K562 (cell line): ENCODE measurements at regions not wholly inside any gene's neighbourhood (a gene's known extent, or its start where the extent isn't known, plus 50 kb on each side); places are given as distances from the start of the nearest gene placed in this dataset.

Source experiments
- ATAC-seq: fragments of 200-7000 bp; cut with Tn5 transposase; 3 replicates; pipeline ENCODE4 v1.9.1; 2020; ENCODE audit warnings: moderate library complexity
- BruUV-seq: library from RNA; stranded (reverse); fragments of 400-500 nt; replicated peaks from 2 replicates; lab custom pipeline; 2021; lab: Mats Ljungman, UMichigan
- CTCF ChIA-PET: fragments of 300-600 bp; formaldehyde crosslinking; extraction: SDS; loops from one replicate; lab custom pipeline; 2021; ENCODE audit warnings: low intra/inter-chr PET ratio; lab: Yijun Ruan, JAX
- POLR2A ChIA-PET: fragments of 300-600, 350-650 bp; sonication (Branson Sonifier 250); formaldehyde crosslinking; extraction: SDS; loops from one replicate; lab custom pipeline; 2021; ENCODE audit warnings: antibody characterized with exemption, inconsistent platforms; lab: Yijun Ruan, JAX
- DNase-seq, 4 experiments: peaks; one replicate each; pipeline versions ENCODE4 v3.0.0 to v3.0.0-alpha.2; 2011 to 2018; ENCODE audit warnings: low spot score in 3 of 4, mixed read lengths in 3 of 4; ENCODE audit errors: extremely low read depth in 1 of 4
- FAIRE-seq: peaks from 2 replicates; lab custom pipeline; 2011; peaks lifted over from hg19 to GRCh38; lab: Jason Lieb, UNC
- H2AFZ ChIP-seq: 2 replicates; pipeline ENCODE4 v1.6.0; 2011; ENCODE audit warnings: low read depth, low read length, control low read depth, inconsistent platforms
- H3K27ac ChIP-seq: fragments of 200-600 bp; 3 replicates; pipeline ENCODE4 v1.8.0; 2011; ENCODE audit warnings: low read depth, mild to moderate bottlenecking, control low read depth, inconsistent platforms, low read length, moderate library complexity, mixed read lengths; ENCODE audit errors: extremely low read depth
- H3K27me3 ChIP-seq, 2 experiments: fragments of 300-600 bp in 1 of 2; 2 replicates in 1 of 2; 3 replicates in 1 of 2; pipeline versions ENCODE4 v1.6.0 to v1.8.0; 2011; ENCODE audit warnings: inconsistent platforms in 2 of 2, low read length in 2 of 2, mild to moderate bottlenecking in 1 of 2, mixed read lengths in 1 of 2, moderate library complexity in 1 of 2; ENCODE audit not compliant: control insufficient read depth in 2 of 2, insufficient read depth in 2 of 2
- H3K36me3 ChIP-seq: fragments of 300-600 bp; 3 replicates; pipeline ENCODE4 v1.8.0; 2011; ENCODE audit warnings: mild to moderate bottlenecking, low read length, inconsistent platforms; ENCODE audit not compliant: control insufficient read depth, insufficient read depth
- H3K4me1 ChIP-seq, 2 experiments: fragments of 200-600 bp in 1 of 2; replicated peaks in 1 of 2; 2 replicates in 1 of 2; 3 replicates in 1 of 2; pipeline versions ENCODE4 v1.5.1 to v1.8.0; 2011; ENCODE audit warnings: inconsistent platforms in 2 of 2, low read length in 2 of 2, mild to moderate bottlenecking in 1 of 2, mixed read lengths in 1 of 2, moderate library complexity in 1 of 2; ENCODE audit not compliant: control insufficient read depth in 2 of 2, insufficient read depth in 2 of 2
- H3K4me2 ChIP-seq: 2 replicates; pipeline ENCODE4 v1.6.1; 2011; ENCODE audit warnings: low read length, control low read depth, inconsistent platforms, mixed read lengths; ENCODE audit not compliant: insufficient read depth
- H3K4me3 ChIP-seq: fragments of 200-600 bp; sonication (generic), shearing (Covaris generic); 2 replicates; pipeline ENCODE4 v1.5.1; 2016; ENCODE audit warnings: control low read depth, inconsistent platforms
- H3K79me2 ChIP-seq: fragments of 200-600 bp; 3 replicates; pipeline ENCODE4 v1.8.0; 2011; ENCODE audit warnings: low read length, inconsistent platforms; ENCODE audit not compliant: control insufficient read depth, insufficient read depth
- H3K9ac ChIP-seq, 2 experiments: 2 replicates each; pipeline versions ENCODE4 v1.6.0 to v1.6.1; 2011; ENCODE audit warnings: low read depth in 2 of 2, low read length in 2 of 2, control low read depth in 1 of 2, inconsistent platforms in 1 of 2, mild to moderate bottlenecking in 1 of 2, mixed read lengths in 1 of 2; ENCODE audit not compliant: insufficient read depth in 1 of 2
- H3K9me1 ChIP-seq: one replicate; pipeline ENCODE4 v1.6.0; 2011; ENCODE audit warnings: inconsistent platforms, mild to moderate bottlenecking, low read length, moderate library complexity; ENCODE audit not compliant: control insufficient read depth, insufficient read depth
- H3K9me3 ChIP-seq: replicated peaks from 2 replicates; pipeline ENCODE4 v1.5.1; 2011; ENCODE audit warnings: low read depth, low read length, inconsistent platforms; ENCODE audit not compliant: control insufficient read depth, insufficient read depth
- H4K20me1 ChIP-seq: replicated peaks from 2 replicates; pipeline ENCODE4 v1.6.1; 2011; ENCODE audit warnings: low read length, inconsistent platforms, mixed read lengths; ENCODE audit not compliant: control insufficient read depth, insufficient read depth
- ARID4B ChIP-seq: sonication (generic); formaldehyde crosslinking; IDR thresholded peaks from 2 replicates; pipeline ENCODE4 v1.8.0; 2022; ENCODE audit warnings: mild to moderate bottlenecking, missing genetic modification reagents
- CTCF ChIP-seq, 3 experiments: IDR thresholded peaks in 2 of 3; conservative IDR thresholded peaks in 1 of 3; 2 replicates each; pipeline ENCODE4 v1.5.1; 2011 to 2012; ENCODE audit warnings: low read length in 3 of 3, mild to moderate bottlenecking in 3 of 3, control low read depth in 2 of 3, improper control_type of control experiment in 1 of 3, inconsistent platforms in 1 of 3, low read depth in 1 of 3, mixed read lengths in 1 of 3, moderate library complexity in 1 of 3; ENCODE audit not compliant: insufficient read depth in 2 of 3
- RAD21 ChIP-seq, 2 experiments: fragments of 250-450 bp in 1 of 2; fragments of 450-650 bp in 1 of 2; sonication (Bioruptor Pico) in 1 of 2; formaldehyde crosslinking in 1 of 2; IDR thresholded peaks in 1 of 2; conservative IDR thresholded peaks in 1 of 2; 2 replicates each; pipeline versions ENCODE4 v1.4.0 to v1.8.0; 2020 to 2022; ENCODE audit warnings: mild to moderate bottlenecking in 2 of 2, moderate library complexity in 1 of 2
- REST ChIP-seq, 2 experiments: fragments of 450-650 bp; formaldehyde crosslinking in 1 of 2; IDR thresholded peaks; 2 replicates each; pipeline versions ENCODE4 v1.4.0 to v1.6.1; 2014 to 2020; ENCODE audit warnings: mild to moderate bottlenecking in 2 of 2, borderline replicate concordance in 1 of 2, low read depth in 1 of 2
- SREBF2 ChIP-seq: sonication (generic); formaldehyde crosslinking; IDR thresholded peaks from 2 replicates; pipeline ENCODE4 v1.4.0; 2020; ENCODE audit warnings: mild to moderate bottlenecking, missing genetic modification reagents
- WGBS: fragments of 100-300 bp; shearing (Covaris generic); methylation state at CpG from one replicate; pipeline ENCODE4 v1.1.6; 2016; ENCODE audit warnings: low coverage, mixed read lengths; ENCODE audit not compliant: insufficient coverage; ENCODE audit errors: missing lambda C conversion rate; 5-methylcytosine and 5-hydroxymethylcytosine counted together
- in situ Hi-C: fragments of 300-500 bp; cut with MboI; formaldehyde crosslinking; loops from 4 replicates; pipeline ENCODE4 v1.15.0; 2018; ENCODE audit warnings: inconsistent platforms, mixed read lengths
- intact Hi-C: fragments of 100-400 bp; cut with micrococcal nuclease; formaldehyde crosslinking; loops from 2 replicates; pipeline ENCODE4 v1.14.2; 2022

GRCh38 chr3:61371123-61371522 lies 119.9 kb upstream of the FHIT start:
- POLR2A ChIA-PET: no interaction called here
- intact Hi-C loops (no loop called here), in situ Hi-C loops (no loop called here)
- Histone ChIP-seq H3K9me1 (no peaks in the 10 kb centered on the region), H3K4me2 (no peak overlapping the region), H3K9ac (no peak overlapping the region), H3K36me3 (no peaks in the 10 kb centered on the region), H2AFZ (no peak overlapping the region), H3K27ac (no peak overlapping the region), H4K20me1 (no peaks in the 10 kb centered on the region), H3K27me3 (no peaks in the 10 kb centered on the region), H3K9me3 (no peaks in the 10 kb centered on the region), H3K4me3 (no peak overlapping the region), H3K4me1 (no peaks in the 10 kb centered on the region)
- FAIRE-seq: no peak
- WGBS: 0% methylated on average over 1 of the region's 1 CpG
- 0 out of 3 replicates have a peak, but pooled peaks have one; percentile 46 for ATAC-seq
- CTCF ChIA-PET: no interaction called here
- peak; percentile 24 to 32 (median 26) for DNase-seq
- TF ChIP-seq ARID4B (CRISPR knock-in tag) (no peak), REST (IDR thresholded peaks at IDR 0.05; ENCODE audit: borderline replicate concordance) (peak; percentile 10; the same call in 1 of the 2 replicates), REST (CRISPR knock-in tag; IDR thresholded peaks at IDR 0.05; ENCODE audit: low read depth) (no peak), SREBF2 (CRISPR knock-in tag) (no peak), RAD21 (CRISPR knock-in tag; conservative IDR thresholded peaks at IDR 0.05 in 1 of 2, IDR thresholded peaks at IDR 0.05 in 1 of 2) (peak in 1 of 2 experiments; percentile 47), CTCF (IDR thresholded peaks at IDR 0.05 in 2 of 3, conservative IDR thresholded peaks at IDR 0.05 in 1 of 3; ENCODE audit: insufficient read depth in 2 of 3, low read depth in 1 of 3, low read length in 3 of 3) (peak; percentile 27 to 58 (median 53); a peak in 4 of 6 replicates)
- TF ChIP-seq, all 486 proteins: peak for 3
- no peaks in the 10 kb centered on the region for H3K79me2 ChIP-seq
- BruUV-seq: no TSS peak
